K562 (cell line): ENCODE measurements at regions not wholly inside any gene's neighbourhood (a gene's known extent, or its start where the extent isn't known, plus 50 kb on each side); places are given as distances from the start of the nearest gene placed in this dataset.
A peak's percentile ranks its signal among the peaks of the same experiment; 100 is the strongest.

Experiments
- ARID1B ChIP-seq: fragments of 450-650 bp; IDR thresholded peaks from 2 replicates; pipeline ENCODE4 v1.6.1; 2016; ENCODE audit warnings: antibody characterized with exemption, mild to moderate bottlenecking, inconsistent platforms
- ATF3 ChIP-seq, 2 experiments: fragments of 450-650 bp in 1 of 2; sonication (generic) in 1 of 2; formaldehyde crosslinking in 1 of 2; IDR thresholded peaks in 1 of 2; conservative IDR thresholded peaks in 1 of 2; 2 replicates each; pipeline versions ENCODE4 v1.6.1 to v1.8.1; 2016 to 2023; ENCODE audit warnings: mild to moderate bottlenecking in 2 of 2, moderate library complexity in 2 of 2, inconsistent platforms in 1 of 2, missing genetic modification reagents in 1 of 2
- BACH1 ChIP-seq: fragments of 200-800 bp; sonication (Bioruptor generic); IDR thresholded peaks from 2 replicates; pipeline ENCODE4 v1.6.1; 2016; ENCODE audit warnings: missing genetic modification characterization, missing compliant biosample characterization
- CCNT2 ChIP-seq: IDR thresholded peaks from 2 replicates; pipeline ENCODE4 v1.6.1; 2011; ENCODE audit warnings: borderline replicate concordance, low read depth, mild to moderate bottlenecking, moderate library complexity, mixed read lengths, low read length; ENCODE audit not compliant: insufficient read length; ENCODE audit errors: extremely low read depth
- CEBPB ChIP-seq: fragments of 450-650 bp; IDR thresholded peaks from 2 replicates; pipeline ENCODE4 v1.6.1; 2016; ENCODE audit warnings: missing genetic modification characterization, missing compliant biosample characterization
- DPF2 ChIP-seq: fragments of 450-650 bp; IDR thresholded peaks from 2 replicates; pipeline ENCODE4 v1.6.1; 2016
- EP300 ChIP-seq: IDR thresholded peaks from 2 replicates; pipeline ENCODE4 v1.6.1; 2012; ENCODE audit warnings: low read length, improper control_type of control experiment
- GATAD2A ChIP-seq: fragments of 450-650 bp; IDR thresholded peaks from 2 replicates; pipeline ENCODE4 v1.6.1; 2017
- HDAC8 ChIP-seq: fragments of 450-650 bp; IDR thresholded peaks from 2 replicates; pipeline ENCODE4 v1.6.1; 2016; ENCODE audit warnings: mild to moderate bottlenecking, missing genetic modification characterization, moderate library complexity, missing compliant biosample characterization
- MITF ChIP-seq: IDR thresholded peaks from 2 replicates; pipeline ENCODE4 v1.6.1; 2014; ENCODE audit warnings: antibody characterized with exemption
- MXI1 ChIP-seq: IDR thresholded peaks from 2 replicates; pipeline ENCODE4 v1.6.1; 2011; ENCODE audit warnings: low read depth, mild to moderate bottlenecking, improper control_type of control experiment, low read length
- NCOA6 ChIP-seq: fragments of 450-650 bp; IDR thresholded peaks from 2 replicates; pipeline ENCODE4 v1.6.1; 2017; ENCODE audit warnings: mild to moderate bottlenecking
- PURB ChIP-seq: sonication (generic); formaldehyde crosslinking; IDR thresholded peaks from 2 replicates; pipeline ENCODE4 v1.9.0; 2021; ENCODE audit warnings: low read depth, mild to moderate bottlenecking, missing genetic modification reagents
- RAD51 ChIP-seq: fragments of 450-650 bp; IDR thresholded peaks from 2 replicates; pipeline ENCODE4 v1.7.1; 2016; ENCODE audit warnings: low read depth, mild to moderate bottlenecking, borderline replicate concordance
- RCOR1 ChIP-seq, 2 experiments: IDR thresholded peaks; 2 replicates each; pipeline ENCODE4 v1.6.1; 2012; ENCODE audit warnings: low read depth in 2 of 2, low read length in 2 of 2, borderline replicate concordance in 1 of 2, improper control_type of control experiment in 1 of 2
- RNF2 ChIP-seq: sonication (generic); IDR thresholded peaks from 2 replicates; pipeline ENCODE4 v1.6.1; 2016
- SPI1 ChIP-seq: IDR thresholded peaks from 2 replicates; pipeline ENCODE4 v1.6.1; 2011; ENCODE audit warnings: low read depth, low read length, control low read depth, borderline replicate concordance
- TEAD1 ChIP-seq, 2 experiments: fragments of 450-650 bp in 1 of 2; sonication (generic) in 1 of 2; formaldehyde crosslinking; IDR thresholded peaks; 2 replicates each; pipeline versions ENCODE4 v1.4.0 to v1.8.0; 2020 to 2022; ENCODE audit warnings: mild to moderate bottlenecking in 2 of 2, missing genetic modification reagents in 1 of 2
- TEAD4 ChIP-seq, 2 experiments: sonication (generic) in 1 of 2; formaldehyde crosslinking in 1 of 2; IDR thresholded peaks; 2 replicates each; pipeline versions ENCODE4 v1.6.1 to v1.8.0; 2012 to 2022; ENCODE audit warnings: borderline replicate concordance in 1 of 2, inconsistent platforms in 1 of 2, low read length in 1 of 2, mild to moderate bottlenecking in 1 of 2, missing genetic modification reagents in 1 of 2
- TFAP4 ChIP-seq: sonication (generic); formaldehyde crosslinking; IDR thresholded peaks from 2 replicates; pipeline ENCODE4 v1.8.0; 2022; ENCODE audit warnings: missing genetic modification reagents, mild to moderate bottlenecking, moderate library complexity, borderline replicate concordance
- TOE1 ChIP-seq, 2 experiments: fragments of 450-650 bp in 1 of 2; sonication (generic) in 1 of 2; formaldehyde crosslinking in 1 of 2; IDR thresholded peaks; 2 replicates each; pipeline versions ENCODE4 v1.7.1 to v1.8.0; 2016 to 2022; ENCODE audit warnings: borderline replicate concordance in 2 of 2, mild to moderate bottlenecking in 2 of 2, antibody characterized with exemption in 1 of 2, inconsistent platforms in 1 of 2, low read depth in 1 of 2, missing genetic modification reagents in 1 of 2, moderate library complexity in 1 of 2
- YY1 ChIP-seq, 3 experiments: IDR thresholded peaks; 2 replicates each; pipeline ENCODE4 v1.6.1; 2011; ENCODE audit warnings: low read length in 2 of 3, mild to moderate bottlenecking in 2 of 3, moderate library complexity in 2 of 3, borderline replicate concordance in 1 of 3, control low read depth in 1 of 3, low read depth in 1 of 3; ENCODE audit not compliant: insufficient read depth in 3 of 3, insufficient replicate concordance in 2 of 3, control insufficient read depth in 1 of 3, insufficient read length in 1 of 3; ENCODE audit errors: extremely low read depth in 1 of 3
- ZSCAN29 ChIP-seq: fragments of 450-650 bp; IDR thresholded peaks from 2 replicates; pipeline ENCODE4 v1.6.1; 2017

- peak; percentile 90 for TF ChIP-seq ATF3 (IDR thresholded peaks at IDR 0.05)
- TF ChIP-seq ATF3 (CRISPR knock-in tag; conservative IDR thresholded peaks at IDR 0.05) = peak; percentile 49; the same call in 1 of the 2 replicates
- TF ChIP-seq PURB (CRISPR knock-in tag) = no peak
- peak; percentile 61 for TF ChIP-seq ARID1B
- 0 out of 2 replicates have a peak, but pooled peaks have one; percentile 19 for TF ChIP-seq MXI1
- TF ChIP-seq RNF2 = no peak
- TF ChIP-seq MITF = peak; percentile 83
- TF ChIP-seq TFAP4 (CRISPR knock-in tag) = peak; percentile 68; the same call in 1 of the 2 replicates
- peak; percentile 79 for TF ChIP-seq TOE1 (IDR thresholded peaks at IDR 0.05; ENCODE audit: borderline replicate concordance)
- no peak for TF ChIP-seq TOE1 (CRISPR knock-in tag; IDR thresholded peaks at IDR 0.05; ENCODE audit: borderline replicate concordance, low read depth)
- peak in 1 of 3 experiments; percentile 77 for TF ChIP-seq YY1 (IDR thresholded peaks at IDR 0.05; ENCODE audit: borderline replicate concordance in 1 of 3, control insufficient read depth in 1 of 3, extremely low read depth in 1 of 3, insufficient read depth in 3 of 3, insufficient read length in 1 of 3, insufficient replicate concordance in 2 of 3, low read depth in 1 of 3, low read length in 2 of 3)
- peak; percentile 74 for TF ChIP-seq DPF2
- TF ChIP-seq TEAD4 (IDR thresholded peaks at IDR 0.05; ENCODE audit: low read length) = peak; percentile 71
- TF ChIP-seq TEAD4 (CRISPR knock-in tag; IDR thresholded peaks at IDR 0.05; ENCODE audit: borderline replicate concordance) = no peak
- TF ChIP-seq CEBPB (tag) = no peak
- peak; percentile 88 to 95 for TF ChIP-seq TEAD1 (CRISPR knock-in tag; IDR thresholded peaks at IDR 0.05)
- TF ChIP-seq RCOR1 (IDR thresholded peaks at IDR 0.05; ENCODE audit: borderline replicate concordance in 1 of 2, low read depth in 2 of 2, low read length in 2 of 2) = peak in 1 of 2 experiments; percentile 69; a peak in 1 of 4 replicates
- TF ChIP-seq NCOA6 = no peak
- TF ChIP-seq SPI1 = peak; percentile 83
- no peak for TF ChIP-seq CCNT2
- peak; percentile 28; the same call in 1 of the 2 replicates for TF ChIP-seq BACH1
- TF ChIP-seq RAD51 = peak; percentile 57
- no peak for TF ChIP-seq GATAD2A
- TF ChIP-seq HDAC8 (tag) = no peak
- peak; percentile 36; the same call in 1 of the 2 replicates for TF ChIP-seq EP300
- TF ChIP-seq ZSCAN29 = no peak
Observed at GRCh38 chr16:81181013-81181720, 57.3 kb upstream of the BCO1 start (continued).
